AG08396 (cell line): ENCODE measurements at regions not wholly inside any gene's neighbourhood (a gene's known extent, or its start where the extent isn't known, plus 50 kb on each side); places are given as distances from the start of the nearest gene placed in this dataset.
"Not testable (repeated sequence)": the region's sequence is repeated elsewhere in the genome, so short reads cannot be mapped to it uniquely, and the experiment has no call there.

Experiments used
- DNase-seq: peaks from one replicate; pipeline ENCODE4 v3.0.0; 2012; ENCODE audit warnings: low spot score, mixed read lengths

DNA sequence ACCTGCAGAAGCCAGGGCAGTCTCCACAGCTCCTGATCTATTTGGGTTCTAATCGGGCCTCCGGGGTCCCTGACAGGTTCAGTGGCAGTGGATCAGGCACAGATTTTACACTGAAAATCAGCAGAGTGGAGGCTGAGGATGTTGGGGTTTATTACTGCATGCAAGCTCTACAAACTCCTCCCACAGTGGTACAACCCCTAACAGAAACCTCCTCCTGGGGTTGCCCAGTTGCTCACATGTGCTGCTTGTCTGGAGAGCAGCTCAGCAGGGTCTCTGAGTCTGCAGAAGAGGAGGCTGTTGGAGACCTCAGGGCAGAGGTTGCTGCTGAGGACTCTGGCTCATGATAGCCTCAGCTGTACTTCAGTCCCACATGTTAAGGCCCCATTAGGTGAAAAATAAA, 1269.1 kb downstream of the RPIA start:
- not testable (repeated sequence) for DNase-seq

- DNase-seq = not testable (repeated sequence)
These were observed 1277.1 kb downstream of the RPIA start for GRCh38 chr2:89968567-89968966.

DNA sequence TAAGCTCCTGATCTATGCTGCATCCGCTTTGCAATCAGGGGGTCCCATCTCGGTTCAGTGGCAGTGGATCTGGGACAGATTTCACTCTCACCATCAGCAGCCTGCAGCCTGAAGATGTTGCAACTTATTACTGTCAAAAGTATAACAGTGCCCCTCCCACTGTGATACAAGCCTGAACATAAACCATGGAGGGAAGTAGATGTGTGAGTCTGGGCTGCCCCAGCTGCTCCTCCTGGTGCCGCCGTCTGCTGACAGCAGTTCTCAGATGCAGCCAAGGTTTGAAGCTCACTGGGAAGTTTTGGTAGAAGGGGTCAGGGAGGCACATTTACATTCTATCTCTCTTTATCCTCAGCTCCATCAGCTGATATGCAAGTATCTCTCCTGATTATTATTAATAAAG, 1277.7 kb downstream of the RPIA start:
- not testable (repeated sequence) for DNase-seq

DNA sequence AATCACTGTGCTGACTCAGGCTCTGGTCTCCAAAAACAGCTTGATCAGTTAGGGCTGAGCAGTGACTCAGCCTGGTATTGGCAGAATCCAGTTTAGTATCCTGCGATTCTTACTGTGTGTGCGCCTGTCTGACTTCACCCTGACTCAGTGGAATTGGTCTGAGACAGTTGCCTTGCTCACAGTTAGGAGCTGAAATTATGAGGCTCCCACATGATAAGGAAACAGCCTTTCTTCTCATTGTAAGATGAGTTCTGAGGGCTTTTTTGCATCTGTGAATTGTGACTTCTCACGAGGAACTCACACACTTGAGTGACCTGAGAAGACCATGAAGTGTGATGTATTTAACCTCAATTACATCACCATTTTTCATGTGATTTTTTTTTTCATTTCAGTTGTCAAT, 1282.4 kb downstream of the RPIA start:
- peak; percentile 27 for DNase-seq

DNA sequence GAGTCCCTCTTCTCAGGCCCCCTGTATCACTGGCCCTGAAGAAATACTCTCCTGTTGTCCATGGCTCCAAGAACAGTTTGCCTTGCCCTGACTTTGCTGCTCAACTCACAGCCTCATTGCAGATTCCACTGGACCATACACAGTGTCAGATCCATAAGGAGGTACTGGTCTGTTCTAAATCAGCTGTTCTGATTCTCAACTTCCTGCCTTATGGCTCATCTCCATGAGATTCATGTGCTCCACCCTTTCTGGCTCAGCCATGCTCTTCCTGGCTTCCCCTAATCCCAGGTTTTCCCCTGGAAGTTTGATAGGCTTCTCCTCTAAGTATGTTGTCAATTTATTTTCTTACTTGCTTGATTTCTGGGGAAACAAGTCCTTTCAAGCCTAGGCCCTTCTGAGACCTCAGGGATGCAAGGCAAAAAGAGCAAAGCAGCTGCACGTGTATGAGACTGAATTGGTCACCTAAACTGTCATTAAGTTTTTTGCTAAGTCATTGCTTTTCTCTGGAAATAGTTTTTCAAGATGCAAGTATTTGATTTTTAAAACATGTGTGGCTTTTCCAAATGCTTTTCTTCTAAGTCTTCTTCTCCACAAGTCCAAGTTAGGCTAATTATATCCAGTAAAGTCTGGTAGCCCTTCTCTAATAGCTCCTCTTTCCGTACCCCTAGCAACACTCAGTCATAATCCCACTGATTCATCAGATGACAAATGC, 1288.5 kb downstream of the RPIA start:
- DNase-seq = not testable (repeated sequence)

- not testable (repeated sequence) for DNase-seq
These were observed 1290.8 kb downstream of the RPIA start for GRCh38 chr2:89982246-89982645.

GRCh38 chr2:89985650-89986049, 1294.2 kb downstream of the RPIA start:
- DNase-seq = not testable (repeated sequence)

DNA sequence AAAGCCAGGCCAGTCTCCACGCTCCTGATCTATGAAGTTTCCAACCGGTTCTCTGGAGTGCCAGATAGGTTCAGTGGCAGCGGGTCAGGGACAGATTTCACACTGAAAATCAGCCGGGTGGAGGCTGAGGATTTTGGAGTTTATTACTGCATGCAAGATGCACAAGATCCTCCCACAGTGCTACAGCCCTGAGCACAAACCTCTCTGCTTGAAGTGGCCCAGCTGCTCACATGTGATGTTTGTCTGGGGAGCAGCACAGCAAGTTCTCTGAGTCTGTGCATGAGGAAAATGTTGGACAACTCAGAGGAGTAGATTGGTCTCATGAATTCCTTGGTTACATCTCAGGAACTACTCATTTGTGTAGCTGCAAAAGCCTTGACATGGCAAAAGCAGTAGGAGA, 1295.1 kb downstream of the RPIA start:
- not testable (repeated sequence) for DNase-seq

DNA sequence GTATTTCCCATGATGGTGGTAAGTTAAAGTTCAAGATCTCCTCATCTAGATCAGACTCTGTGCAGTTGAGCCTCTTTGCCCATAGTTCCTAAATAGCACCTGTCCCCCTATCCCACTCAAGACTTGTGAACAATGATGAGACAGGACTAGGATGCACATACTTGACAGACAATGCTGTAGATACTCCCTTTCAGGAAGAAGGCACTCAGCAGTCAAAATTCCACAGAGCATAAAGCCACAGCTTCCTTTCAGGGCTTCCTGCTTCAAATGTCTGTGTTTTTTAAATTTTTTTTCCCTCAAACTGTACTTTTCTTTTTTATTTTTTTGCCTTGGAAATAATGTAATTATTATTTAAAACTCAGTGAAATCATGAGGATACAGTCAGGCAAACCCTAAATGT, 1305.3 kb downstream of the RPIA start:
- not testable (repeated sequence) for DNase-seq

DNA sequence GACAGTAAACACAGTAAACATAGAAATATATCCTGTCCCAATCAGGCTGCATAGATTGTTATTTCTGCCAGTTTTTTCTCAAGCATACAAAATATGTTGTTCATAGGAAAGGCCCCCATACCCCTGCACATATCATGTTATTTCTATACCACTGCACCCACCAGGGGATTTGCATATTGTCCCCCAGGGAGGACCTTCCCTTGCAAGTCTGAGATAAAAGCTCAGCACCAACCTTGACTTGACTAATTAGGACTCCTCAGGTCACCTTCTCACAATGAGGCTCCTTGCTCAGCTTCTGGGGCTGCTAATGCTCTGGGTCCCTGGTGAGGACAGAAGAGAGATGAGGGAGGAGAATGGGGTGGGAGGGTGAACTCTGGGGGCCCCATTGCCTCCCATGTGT, 1313.1 kb downstream of the RPIA start:
- not testable (repeated sequence) for DNase-seq

DNA sequence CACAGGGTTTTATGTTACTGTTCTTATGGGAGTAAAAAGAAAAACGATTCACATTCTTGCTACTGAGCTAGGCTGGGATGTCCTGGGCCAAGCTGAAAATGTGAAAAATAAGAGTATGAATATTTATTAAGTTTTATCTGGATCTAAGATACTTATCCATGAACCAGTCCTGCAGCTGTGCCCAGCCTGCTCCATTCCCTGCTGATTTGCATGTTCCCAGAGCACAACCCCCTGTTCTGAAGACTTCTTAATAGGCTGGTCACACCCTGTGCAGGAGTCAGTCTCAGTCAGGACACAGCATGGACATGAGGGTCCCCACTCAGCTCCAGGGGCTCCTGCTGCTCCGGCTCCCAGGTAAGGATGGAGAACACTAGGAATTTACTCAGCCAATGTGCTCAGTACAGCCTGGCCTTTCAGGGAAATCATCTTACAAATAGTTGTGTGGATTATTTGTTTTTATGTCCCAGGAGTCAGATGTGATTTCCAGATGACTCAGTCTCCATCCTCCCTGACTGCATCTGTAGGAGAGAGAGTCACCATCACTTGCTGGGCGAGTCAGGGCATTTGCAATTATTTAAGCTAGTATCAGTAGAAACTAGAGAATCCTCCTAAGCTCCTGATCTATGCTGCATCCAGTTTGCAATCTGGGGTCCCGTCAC, 1319.1 kb downstream of the RPIA start:
- not testable (repeated sequence) for DNase-seq

- DNase-seq = not testable (repeated sequence)
These were observed 1319.6 kb downstream of the RPIA start for GRCh38 chr2:90011101-90011443.

DNA sequence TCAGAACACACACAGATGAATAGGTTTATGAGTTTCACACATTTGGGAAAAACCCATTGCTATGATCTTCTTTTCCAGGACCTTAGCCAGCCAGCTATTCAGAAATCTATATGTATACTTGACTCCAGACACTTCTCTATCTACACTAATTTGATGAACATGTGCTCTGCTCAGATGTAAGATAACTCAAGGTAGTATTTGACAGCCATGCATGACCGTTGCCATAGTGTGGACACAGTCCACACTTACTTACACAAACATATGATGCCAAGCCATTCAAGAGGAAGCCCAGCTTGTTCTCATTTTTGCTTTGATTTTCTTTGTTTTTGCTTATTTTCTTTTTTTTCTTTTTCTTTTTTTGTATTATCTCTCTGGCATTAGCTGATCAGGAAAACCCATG, 1328.4 kb downstream of the RPIA start:
- not testable (repeated sequence) for DNase-seq

- DNase-seq = not testable (repeated sequence)
These were observed 1329.8 kb downstream of the RPIA start for GRCh38 chr2:90021234-90021633.

DNA sequence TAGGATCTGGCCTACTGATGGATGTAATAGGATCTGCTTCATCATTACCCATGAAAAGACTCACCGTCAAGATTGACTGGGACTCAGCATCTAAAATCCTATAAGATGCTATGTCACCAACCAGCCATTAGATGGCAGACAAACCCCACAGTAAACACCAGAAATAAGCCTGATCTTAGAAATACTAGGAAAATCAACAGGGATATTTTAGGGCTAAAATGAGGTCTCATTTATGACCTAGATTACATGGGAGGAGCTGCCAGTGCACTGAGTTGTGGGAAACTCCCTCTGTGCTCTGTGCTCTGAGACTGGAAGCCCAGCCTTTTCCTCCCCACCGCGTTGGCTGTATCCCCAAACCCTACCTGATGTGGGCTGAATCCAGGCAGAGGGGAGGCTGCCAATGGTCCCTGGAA, 1335.8 kb downstream of the RPIA start:
- DNase-seq = not testable (repeated sequence)

- not testable (repeated sequence) for DNase-seq
These were observed 1337.1 kb downstream of the RPIA start for GRCh38 chr2:90028381-90029079.

- DNase-seq = not testable (repeated sequence)
These were observed 1337.6 kb downstream of the RPIA start for GRCh38 chr2:90029080-90029428.

DNA sequence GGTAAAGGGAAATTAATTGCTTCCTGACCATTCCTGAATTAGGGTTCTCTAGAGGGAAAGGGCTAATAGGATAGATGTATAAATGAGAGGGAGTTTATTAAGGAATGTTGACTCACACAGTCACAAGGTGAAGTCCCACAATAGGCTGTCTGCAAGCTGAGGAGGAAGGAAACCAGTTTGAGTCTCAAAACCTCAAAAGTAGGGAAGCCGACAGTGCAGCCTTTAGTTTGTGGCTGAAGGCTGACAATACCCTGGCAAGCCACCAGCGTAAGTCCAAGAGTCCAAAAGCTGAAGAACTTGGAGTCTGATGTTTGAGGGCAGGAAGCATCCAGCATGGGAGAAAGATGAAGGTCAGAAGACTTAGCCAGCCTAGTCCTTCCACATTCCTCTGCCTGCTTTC, 1340.8 kb downstream of the RPIA start:
- DNase-seq = not testable (repeated sequence)

- DNase-seq = not testable (repeated sequence)
These were observed 1344.9 kb downstream of the RPIA start for GRCh38 chr2:90036335-90036734.

DNA sequence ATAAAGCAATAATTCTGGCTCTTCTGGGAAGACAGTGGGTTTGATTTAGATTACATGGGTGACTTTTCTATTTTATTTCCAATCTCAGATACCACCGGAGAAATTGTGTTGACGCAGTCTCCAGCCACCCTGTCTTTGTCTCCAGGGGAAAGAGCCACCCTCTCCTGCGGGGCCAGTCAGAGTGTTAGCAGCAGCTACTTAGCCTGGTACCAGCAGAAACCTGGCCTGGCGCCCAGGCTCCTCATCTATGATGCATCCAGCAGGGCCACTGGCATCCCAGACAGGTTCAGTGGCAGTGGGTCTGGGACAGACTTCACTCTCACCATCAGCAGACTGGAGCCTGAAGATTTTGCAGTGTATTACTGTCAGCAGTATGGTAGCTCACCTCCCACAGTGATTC, 1347.6 kb downstream of the RPIA start:
- not testable (repeated sequence) for DNase-seq

DNA sequence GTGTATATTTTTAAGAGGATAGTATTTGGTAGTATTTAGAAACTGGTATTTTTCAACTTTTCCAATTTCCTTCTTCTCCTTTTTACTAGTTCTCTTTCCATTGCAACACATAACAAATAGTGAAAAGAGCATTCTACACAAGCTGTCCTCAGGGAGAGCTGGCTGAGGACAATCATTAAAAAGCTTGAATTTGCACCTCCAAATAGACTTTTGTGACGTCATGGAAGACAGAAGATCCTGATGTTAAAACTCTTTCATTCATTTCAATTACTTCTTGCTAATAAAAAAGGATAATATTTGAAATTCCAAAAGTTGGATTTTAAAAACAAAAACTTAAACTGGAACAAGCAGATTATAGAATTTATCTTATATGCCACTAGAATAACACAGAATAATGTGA, 1356.3 kb downstream of the RPIA start:
- not testable (repeated sequence) for DNase-seq

GRCh38 chr2:90052113-90052631, 1360.7 kb downstream of the RPIA start:
- not testable (repeated sequence) for DNase-seq
